Bronchial epithelial cell (primary cell): ENCODE measurements at regions not wholly inside any gene's neighbourhood (a gene's known extent, or its start where the extent isn't known, plus 50 kb on each side); places are given as distances from the start of the nearest gene placed in this dataset.

Experiments
- DNase-seq: peaks from one replicate; pipeline ENCODE4 v3.0.0-alpha.2; 2010; ENCODE audit warnings: low read depth
- FAIRE-seq: peaks from 2 replicates; lab custom pipeline; 2011; peaks lifted over from hg19 to GRCh38; lab: Jason Lieb, UNC
- H3K27me3 ChIP-seq: 2 replicates; pipeline ENCODE4 v1.5.1; 2011; ENCODE audit warnings: low read length; ENCODE audit not compliant: control insufficient read depth, insufficient read depth
- H3K36me3 ChIP-seq: 2 replicates; pipeline ENCODE4 v1.5.1; 2011; ENCODE audit warnings: low read length; ENCODE audit not compliant: control insufficient read depth, insufficient read depth
- H3K4me3 ChIP-seq: 2 replicates; pipeline ENCODE4 v1.5.1; 2011; ENCODE audit warnings: mild to moderate bottlenecking, low read depth, low read length, control low read depth
- TF ChIP-seq, protein P1 (sequence below): IDR thresholded peaks from 2 replicates; pipeline ENCODE4 v1.5.1; 2011; ENCODE audit warnings: mild to moderate bottlenecking, moderate library complexity, low read length, control low read depth, inconsistent platforms; ENCODE audit not compliant: insufficient read depth, severe bottlenecking

DNA sequence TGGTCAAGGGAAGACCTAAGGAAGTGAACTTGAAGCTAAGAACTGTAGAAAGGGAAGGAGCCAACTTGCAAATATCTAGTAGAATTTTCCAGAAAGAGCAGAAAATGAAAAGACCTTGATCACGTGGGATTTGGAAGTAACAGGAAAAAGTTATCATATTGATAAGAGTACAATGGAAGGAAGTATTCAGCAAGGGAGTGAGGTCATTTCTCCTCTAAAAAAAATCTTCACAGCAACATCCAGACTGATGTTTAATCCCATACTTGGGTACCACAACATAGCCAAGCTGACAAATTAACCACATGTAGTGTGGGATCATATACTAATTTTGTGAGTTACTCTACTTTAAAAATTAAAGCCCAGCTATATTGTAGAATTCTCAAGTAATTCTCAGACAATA, 207.0 kb upstream of the CXCL12 start:
- DNase-seq (no peak), FAIRE-seq (no peak)
- H3K27me3 ChIP-seq, result no peaks in the 10 kb centered on the region
- H3K36me3 ChIP-seq, result no peaks in the 10 kb centered on the region
- TF ChIP-seq, protein P1, sequence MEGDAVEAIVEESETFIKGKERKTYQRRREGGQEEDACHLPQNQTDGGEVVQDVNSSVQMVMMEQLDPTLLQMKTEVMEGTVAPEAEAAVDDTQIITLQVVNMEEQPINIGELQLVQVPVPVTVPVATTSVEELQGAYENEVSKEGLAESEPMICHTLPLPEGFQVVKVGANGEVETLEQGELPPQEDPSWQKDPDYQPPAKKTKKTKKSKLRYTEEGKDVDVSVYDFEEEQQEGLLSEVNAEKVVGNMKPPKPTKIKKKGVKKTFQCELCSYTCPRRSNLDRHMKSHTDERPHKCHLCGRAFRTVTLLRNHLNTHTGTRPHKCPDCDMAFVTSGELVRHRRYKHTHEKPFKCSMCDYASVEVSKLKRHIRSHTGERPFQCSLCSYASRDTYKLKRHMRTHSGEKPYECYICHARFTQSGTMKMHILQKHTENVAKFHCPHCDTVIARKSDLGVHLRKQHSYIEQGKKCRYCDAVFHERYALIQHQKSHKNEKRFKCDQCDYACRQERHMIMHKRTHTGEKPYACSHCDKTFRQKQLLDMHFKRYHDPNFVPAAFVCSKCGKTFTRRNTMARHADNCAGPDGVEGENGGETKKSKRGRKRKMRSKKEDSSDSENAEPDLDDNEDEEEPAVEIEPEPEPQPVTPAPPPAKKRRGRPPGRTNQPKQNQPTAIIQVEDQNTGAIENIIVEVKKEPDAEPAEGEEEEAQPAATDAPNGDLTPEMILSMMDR, result no peak
- H3K4me3 ChIP-seq, result no peak overlapping the region

DNA sequence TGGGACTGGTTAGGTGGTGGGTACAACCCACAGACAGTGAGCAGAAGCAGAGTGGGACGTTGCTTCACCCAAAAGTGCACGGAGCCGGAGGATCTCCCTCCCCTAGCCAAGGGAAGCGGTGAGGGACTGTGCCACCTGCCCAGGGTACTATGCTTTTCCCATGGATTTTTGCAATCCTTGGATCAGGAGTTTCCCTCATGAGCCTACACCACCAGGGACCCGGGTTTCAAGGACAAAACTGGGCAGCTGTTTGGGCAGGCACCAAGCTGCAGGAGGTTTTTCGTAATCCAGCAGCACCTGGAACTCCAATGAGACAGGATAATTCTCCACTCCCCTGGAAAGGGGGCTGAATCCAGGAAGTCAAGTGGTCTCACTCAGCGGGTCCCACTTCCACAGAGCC, 209.1 kb upstream of the CXCL12 start:
- H3K4me3 ChIP-seq, result no peak overlapping the region
- H3K27me3 ChIP-seq, result no peaks in the 10 kb centered on the region
- FAIRE-seq (no peak), DNase-seq (no peak)
- TF ChIP-seq, protein P1, result no peak
- no peaks in the 10 kb centered on the region for H3K36me3 ChIP-seq

GRCh38 chr10:44607116-44607515, 222.2 kb upstream of the CXCL12 start:
- no peak for FAIRE-seq
- Histone ChIP-seq H3K4me3 (no peak overlapping the region), H3K36me3 (no peaks in the 10 kb centered on the region), H3K27me3 (no peaks in the 10 kb centered on the region)
- no peak for DNase-seq
- TF ChIP-seq, protein P1, result no peak

GRCh38 chr10:44618910-44619309, 234.0 kb upstream of the CXCL12 start:
- no peak for DNase-seq
- Histone ChIP-seq H3K27me3 (no peaks in the 10 kb centered on the region), H3K4me3 (no peak overlapping the region), H3K36me3 (no peaks in the 10 kb centered on the region)
- FAIRE-seq, result no peak
- TF ChIP-seq, protein P1, result no peak

GRCh38 chr10:44619521-44619920, 234.6 kb upstream of the CXCL12 start:
- TF ChIP-seq, protein P1, result no peak
- no peaks in the 10 kb centered on the region for H3K27me3 ChIP-seq
- FAIRE-seq, result no peak

DNA sequence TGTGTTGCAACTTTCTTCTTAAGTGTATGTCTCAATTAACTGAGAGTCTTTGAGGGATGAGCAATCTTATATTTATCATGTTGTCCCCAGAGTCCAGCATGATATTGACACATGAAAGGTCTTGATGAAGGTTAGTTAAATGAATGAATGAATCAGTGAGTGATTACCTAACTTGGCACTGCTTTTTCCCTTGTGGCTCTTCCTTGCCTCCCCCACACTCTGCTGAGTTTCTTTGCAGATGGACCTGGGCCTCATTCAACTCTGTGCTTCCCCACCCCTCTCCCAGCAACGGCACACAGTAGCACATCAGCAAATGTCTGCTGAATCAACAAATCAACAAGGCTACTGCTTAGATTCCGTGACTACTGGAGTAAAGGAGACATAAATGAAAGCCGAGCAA, 235.1 kb upstream of the CXCL12 start:
- no peak for FAIRE-seq
- peak; percentile 4 for DNase-seq
- no peaks in the 10 kb centered on the region for H3K27me3 ChIP-seq
- no peak overlapping the region for H3K4me3 ChIP-seq
- TF ChIP-seq, protein P1, result no peak
- H3K36me3 ChIP-seq, result no peaks in the 10 kb centered on the region

More at GRCh38 chr10:44619521-44619920, 234.6 kb upstream of the CXCL12 start:
- Histone ChIP-seq H3K4me3 (no peak overlapping the region), H3K36me3 (no peaks in the 10 kb centered on the region)
- no peak for DNase-seq
